Activated CD8-positive, alpha-beta memory T cell treated with anti-CD3 and anti-CD28 coated beads for 36 hours (primary cell): ENCODE measurements at regions not wholly inside any gene's neighbourhood (a gene's known extent, or its start where the extent isn't known, plus 50 kb on each side); places are given as distances from the start of the nearest gene placed in this dataset.

Experiments
- CTCF ChIA-PET: fragments of 350-600 bp; sonication (Branson Sonifier 250); formaldehyde crosslinking; loops from one replicate; lab custom pipeline; 2021; ENCODE audit warnings: antibody characterized with exemption; lab: Charles Lee
- POLR2A ChIA-PET: fragments of 350-600 bp; sonication (Branson Sonifier 250); formaldehyde crosslinking; loops from one replicate; lab custom pipeline; 2021; ENCODE audit warnings: antibody characterized with exemption; lab: Charles Lee

- ChIA-PET CTCF (no interaction called here), POLR2A (no interaction called here)
Measured at GRCh38 chr7:35366167-35367155, 112.6 kb upstream of the TBX20 start.

GRCh38 chr7:35365523-35365922 is 111.6 kb upstream of the TBX20 start:
- ChIA-PET POLR2A (no interaction called here), CTCF (no interaction called here)

- POLR2A ChIA-PET: no interaction called here
- CTCF ChIA-PET: no interaction called here
Measured at GRCh38 chr7:35362341-35362740, 108.4 kb upstream of the TBX20 start.

GRCh38 chr7:35359423-35359822 is 105.5 kb upstream of the TBX20 start:
- ChIA-PET CTCF (no interaction called here), POLR2A (no interaction called here)

- ChIA-PET CTCF (no interaction called here), POLR2A (no interaction called here)
Measured at GRCh38 chr7:35356495-35356894, 102.6 kb upstream of the TBX20 start.

- POLR2A ChIA-PET: no interaction called here
- CTCF ChIA-PET: no interaction called here
Measured at GRCh38 chr7:35355911-35356310, 102.0 kb upstream of the TBX20 start.

GRCh38 chr7:35355199-35355598 is 101.3 kb upstream of the TBX20 start:
- ChIA-PET POLR2A (no interaction called here), CTCF (no interaction called here)

- CTCF ChIA-PET: no interaction called here
Measured at GRCh38 chr7:35353481-35353880, 99.6 kb upstream of the TBX20 start.

GRCh38 chr7:35351466-35351865 is 97.6 kb upstream of the TBX20 start:
- CTCF ChIA-PET: no interaction called here
- POLR2A ChIA-PET: no interaction called here

More at GRCh38 chr7:35353481-35353880, 99.6 kb upstream of the TBX20 start:
- POLR2A ChIA-PET: no interaction called here

GRCh38 chr7:35348611-35349400 is 94.9 kb upstream of the TBX20 start:
- ChIA-PET CTCF (no interaction called here), POLR2A (no interaction called here)

GRCh38 chr7:35342786-35343185 is 88.9 kb upstream of the TBX20 start:
- CTCF ChIA-PET: no interaction called here
- POLR2A ChIA-PET: no interaction called here

- CTCF ChIA-PET: no interaction called here
- POLR2A ChIA-PET: no interaction called here
Measured at GRCh38 chr7:35339811-35340210, 85.9 kb upstream of the TBX20 start.

GRCh38 chr7:35336444-35336843 is 82.5 kb upstream of the TBX20 start:
- ChIA-PET POLR2A (no interaction called here), CTCF (no interaction called here)

- ChIA-PET POLR2A (no interaction called here), CTCF (no interaction called here)
Measured at GRCh38 chr7:35334506-35334905, 80.6 kb upstream of the TBX20 start.

GRCh38 chr7:35333265-35333664 is 79.4 kb upstream of the TBX20 start:
- ChIA-PET CTCF (interaction anchor here (0.7 to 1.2 kb wide), 2 partner anchors 59 to 92 kb away, joined by 3 read pairs; no protein-coding TSS in a partner anchor), POLR2A (no interaction called here)

GRCh38 chr7:35331730-35332678 is 78.1 kb upstream of the TBX20 start:
- ChIA-PET CTCF (no interaction called here), POLR2A (no interaction called here)

- CTCF ChIA-PET: no interaction called here
- POLR2A ChIA-PET: no interaction called here
Measured at GRCh38 chr7:35329026-35329425, 75.1 kb upstream of the TBX20 start.

- CTCF ChIA-PET: no interaction called here
Measured at GRCh38 chr7:35319606-35320005, 65.7 kb upstream of the TBX20 start.

GRCh38 chr7:35316549-35316948 is 62.6 kb upstream of the TBX20 start:
- POLR2A ChIA-PET: no interaction called here
- CTCF ChIA-PET: no interaction called here

More at GRCh38 chr7:35319606-35320005, 65.7 kb upstream of the TBX20 start:
- POLR2A ChIA-PET: no interaction called here
